ENCODE measurements at regions not wholly inside any gene's neighbourhood (a gene's known extent, or its start where the extent isn't known, plus 50 kb on each side); places are given as distances from the start of the nearest gene placed in this dataset.
A peak's percentile ranks its signal among the peaks of the same experiment; 100 is the strongest.

- Histone ChIP-seq H3K36me3 (no peaks in the 10 kb centered on the region), H3K9me3 (no peaks in the 10 kb centered on the region), H3K4me1 (no peaks in the 10 kb centered on the region), H3K4me3 (no peak overlapping the region), H3K27me3 (peaks cover 0 to 18% (median 0%) of the 10 kb centered on the region in 4 donors), H3K27ac (peak overlapping the region in 3 of 4 donors; percentile 6 to 57 (median 33))
- TF ChIP-seq POLR2A (IDR thresholded peaks at IDR 0.05) (no peak), CTCF (IDR thresholded peaks at IDR 0.05) (no peak)
- DNase-seq: no peak
- 52 to 73% methylated on average over 5 of the region's 6 CpGs for WGBS, 2 donors
- intact Hi-C loops (cut with DNase I): no loop called here
Observed at GRCh38 chr12:127284021-127284420, 982.9 kb upstream of the TMEM132C start.

- 26 to 37% methylated on average over 3 of the region's 3 CpGs for WGBS, 2 donors
- no peak for DNase-seq
- H3K9me3 ChIP-seq: no peaks in the 10 kb centered on the region
- peak overlapping the region in 3 of 4 donors; percentile 25 to 59 (median 52) for H3K27ac ChIP-seq
- peaks cover 0 to 10% (median 0%) of the 10 kb centered on the region in 4 donors for H3K27me3 ChIP-seq
- intact Hi-C loops (cut with DNase I): no loop called here
- no peak overlapping the region for H3K4me3 ChIP-seq
- no peaks in the 10 kb centered on the region for H3K36me3 ChIP-seq
- TF ChIP-seq POLR2A (IDR thresholded peaks at IDR 0.05) (no peak), CTCF (IDR thresholded peaks at IDR 0.05) (no peak)
- H3K4me1 ChIP-seq: no peaks in the 10 kb centered on the region
Observed at GRCh38 chr12:127284870-127285431, 982.0 kb upstream of the TMEM132C start.

GRCh38 chr12:127286281-127286680 lies 980.7 kb upstream of the TMEM132C start:
- Histone ChIP-seq H3K36me3 (no peaks in the 10 kb centered on the region), H3K27me3 (no peaks in the 10 kb centered on the region), H3K4me1 (no peaks in the 10 kb centered on the region), H3K9me3 (no peaks in the 10 kb centered on the region), H3K4me3 (no peak overlapping the region), H3K27ac (no peak overlapping the region)
- no peak for DNase-seq
- intact Hi-C loops (cut with DNase I): no loop called here
- TF ChIP-seq CTCF (IDR thresholded peaks at IDR 0.05): no peak
- TF ChIP-seq POLR2A (IDR thresholded peaks at IDR 0.05): no peak
- 57 to 77% methylated on average over 3 of the region's 3 CpGs for WGBS, 2 donors

GRCh38 chr12:127287256-127287655 lies 979.7 kb upstream of the TMEM132C start:
- WGBS, 2 donors: 92 to 93% methylated on average over 6 to 11 of the region's 11 CpGs

GRCh38 chr12:127290251-127290650 lies 976.7 kb upstream of the TMEM132C start:
- intact Hi-C loops (cut with DNase I): loop anchor here (10.0 kb wide), 1 partner anchor 185 kb away; no protein-coding TSS in a partner anchor
- Histone ChIP-seq H3K4me3 (no peak overlapping the region), H3K4me1 (no peaks in the 10 kb centered on the region), H3K36me3 (no peaks in the 10 kb centered on the region), H3K27me3 (no peaks in the 10 kb centered on the region), H3K9me3 (no peaks in the 10 kb centered on the region), H3K27ac (no peak overlapping the region)
- DNase-seq: no peak
- TF ChIP-seq POLR2A (IDR thresholded peaks at IDR 0.05) (no peak), CTCF (IDR thresholded peaks at IDR 0.05) (no peak)
- WGBS, 2 donors: 73 to 87% methylated on average over 5 of the region's 5 CpGs

More at GRCh38 chr12:127287256-127287655, 979.7 kb upstream of the TMEM132C start:
- Histone ChIP-seq H3K27me3 (no peaks in the 10 kb centered on the region), H3K4me1 (no peaks in the 10 kb centered on the region), H3K4me3 (no peak overlapping the region), H3K27ac (no peak overlapping the region), H3K36me3 (no peaks in the 10 kb centered on the region), H3K9me3 (no peaks in the 10 kb centered on the region)
- TF ChIP-seq CTCF (IDR thresholded peaks at IDR 0.05) (no peak), POLR2A (IDR thresholded peaks at IDR 0.05) (no peak)
- intact Hi-C loops (cut with DNase I): no loop called here
- no peak for DNase-seq
